ENCODE measurements at regions not wholly inside any gene's neighbourhood (a gene's known extent, or its start where the extent isn't known, plus 50 kb on each side); places are given as distances from the start of the nearest gene placed in this dataset.

DNA sequence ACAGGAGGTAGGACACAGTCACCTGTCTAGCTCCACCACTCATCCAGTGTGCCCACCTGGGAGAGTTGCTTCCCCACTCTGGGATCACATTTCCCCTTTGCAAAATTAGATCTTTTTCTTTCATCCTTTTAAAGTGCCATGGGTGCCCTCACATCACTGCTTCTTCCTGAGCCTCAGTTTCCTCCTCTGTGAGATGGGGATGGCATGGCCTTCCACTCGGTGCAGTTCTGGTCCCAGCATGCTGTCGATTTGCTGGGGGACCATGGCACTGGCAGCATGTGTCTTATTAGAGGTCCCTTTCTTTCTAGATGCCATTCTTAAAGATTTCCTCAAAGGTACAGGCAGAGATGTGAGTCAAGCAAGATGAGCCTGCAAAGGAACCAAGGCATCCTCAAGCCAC is 158.3 kb upstream of the ZMIZ1 start:
- H3K4me1 Mint-ChIP-seq (ENCODE audit: insufficient read depth, unreplicated experiment): no peaks in the 10 kb centered on the region
- H3K27me3 Mint-ChIP-seq (ENCODE audit: insufficient read depth, unreplicated experiment): peaks cover 25% of the 10 kb centered on the region
- no TSS peak for BruUV-seq (replicated peaks)
- H3K4me3 Mint-ChIP-seq (ENCODE audit: unreplicated experiment): no peak overlapping the region
- ChIA-PET CTCF (no interaction called here), POLR2A (no interaction called here)
- H3K27ac Mint-ChIP-seq (ENCODE audit: low read depth, unreplicated experiment): no peak overlapping the region
- DNase-seq (ENCODE audit: unreplicated experiment): no peak
- H3K9me3 Mint-ChIP-seq (ENCODE audit: unreplicated experiment): no peaks in the 10 kb centered on the region
- TF ChIP-seq, protein P1, sequence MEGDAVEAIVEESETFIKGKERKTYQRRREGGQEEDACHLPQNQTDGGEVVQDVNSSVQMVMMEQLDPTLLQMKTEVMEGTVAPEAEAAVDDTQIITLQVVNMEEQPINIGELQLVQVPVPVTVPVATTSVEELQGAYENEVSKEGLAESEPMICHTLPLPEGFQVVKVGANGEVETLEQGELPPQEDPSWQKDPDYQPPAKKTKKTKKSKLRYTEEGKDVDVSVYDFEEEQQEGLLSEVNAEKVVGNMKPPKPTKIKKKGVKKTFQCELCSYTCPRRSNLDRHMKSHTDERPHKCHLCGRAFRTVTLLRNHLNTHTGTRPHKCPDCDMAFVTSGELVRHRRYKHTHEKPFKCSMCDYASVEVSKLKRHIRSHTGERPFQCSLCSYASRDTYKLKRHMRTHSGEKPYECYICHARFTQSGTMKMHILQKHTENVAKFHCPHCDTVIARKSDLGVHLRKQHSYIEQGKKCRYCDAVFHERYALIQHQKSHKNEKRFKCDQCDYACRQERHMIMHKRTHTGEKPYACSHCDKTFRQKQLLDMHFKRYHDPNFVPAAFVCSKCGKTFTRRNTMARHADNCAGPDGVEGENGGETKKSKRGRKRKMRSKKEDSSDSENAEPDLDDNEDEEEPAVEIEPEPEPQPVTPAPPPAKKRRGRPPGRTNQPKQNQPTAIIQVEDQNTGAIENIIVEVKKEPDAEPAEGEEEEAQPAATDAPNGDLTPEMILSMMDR (IDR thresholded peaks at IDR 0.05; ENCODE audit: unreplicated experiment): no peak
- intact Hi-C loops (cut with micrococcal nuclease): no loop called here
- peaks cover 6% of the 10 kb centered on the region for H3K36me3 Mint-ChIP-seq (ENCODE audit: insufficient read depth, unreplicated experiment)

DNA sequence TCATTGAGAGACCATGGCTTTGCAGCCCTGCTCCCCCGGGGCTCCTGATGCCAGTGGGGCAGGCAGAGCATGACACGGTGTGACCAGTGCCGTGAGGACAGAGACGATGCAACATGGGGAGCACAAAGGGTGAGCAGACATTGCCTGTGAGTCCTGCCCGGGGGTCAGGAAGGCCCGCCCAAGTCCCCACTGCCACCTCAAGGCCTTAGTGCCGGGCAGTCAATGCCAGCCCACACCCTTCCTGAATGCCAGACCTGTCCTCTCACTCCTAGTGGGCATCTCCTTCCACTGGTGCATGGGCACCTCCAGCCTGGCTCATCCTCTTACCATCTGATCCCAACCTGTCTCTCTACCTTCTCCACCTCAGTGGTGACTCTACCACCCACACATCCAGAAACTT is 157.9 kb upstream of the ZMIZ1 start:
- TF ChIP-seq, protein P1 (IDR thresholded peaks at IDR 0.05; ENCODE audit: unreplicated experiment): no peak
- intact Hi-C loops (cut with micrococcal nuclease): no loop called here
- Mint-ChIP-seq H3K4me3 (ENCODE audit: unreplicated experiment) (no peak overlapping the region), H3K27ac (ENCODE audit: low read depth, unreplicated experiment) (no peak overlapping the region), H3K4me1 (ENCODE audit: insufficient read depth, unreplicated experiment) (no peaks in the 10 kb centered on the region), H3K9me3 (ENCODE audit: unreplicated experiment) (no peaks in the 10 kb centered on the region), H3K36me3 (ENCODE audit: insufficient read depth, unreplicated experiment) (peaks cover 6% of the 10 kb centered on the region), H3K27me3 (ENCODE audit: insufficient read depth, unreplicated experiment) (peaks cover 24% of the 10 kb centered on the region)
- BruUV-seq (replicated peaks): no TSS peak
- ChIA-PET POLR2A (no interaction called here), CTCF (no interaction called here)
- DNase-seq (ENCODE audit: unreplicated experiment): no peak

DNA sequence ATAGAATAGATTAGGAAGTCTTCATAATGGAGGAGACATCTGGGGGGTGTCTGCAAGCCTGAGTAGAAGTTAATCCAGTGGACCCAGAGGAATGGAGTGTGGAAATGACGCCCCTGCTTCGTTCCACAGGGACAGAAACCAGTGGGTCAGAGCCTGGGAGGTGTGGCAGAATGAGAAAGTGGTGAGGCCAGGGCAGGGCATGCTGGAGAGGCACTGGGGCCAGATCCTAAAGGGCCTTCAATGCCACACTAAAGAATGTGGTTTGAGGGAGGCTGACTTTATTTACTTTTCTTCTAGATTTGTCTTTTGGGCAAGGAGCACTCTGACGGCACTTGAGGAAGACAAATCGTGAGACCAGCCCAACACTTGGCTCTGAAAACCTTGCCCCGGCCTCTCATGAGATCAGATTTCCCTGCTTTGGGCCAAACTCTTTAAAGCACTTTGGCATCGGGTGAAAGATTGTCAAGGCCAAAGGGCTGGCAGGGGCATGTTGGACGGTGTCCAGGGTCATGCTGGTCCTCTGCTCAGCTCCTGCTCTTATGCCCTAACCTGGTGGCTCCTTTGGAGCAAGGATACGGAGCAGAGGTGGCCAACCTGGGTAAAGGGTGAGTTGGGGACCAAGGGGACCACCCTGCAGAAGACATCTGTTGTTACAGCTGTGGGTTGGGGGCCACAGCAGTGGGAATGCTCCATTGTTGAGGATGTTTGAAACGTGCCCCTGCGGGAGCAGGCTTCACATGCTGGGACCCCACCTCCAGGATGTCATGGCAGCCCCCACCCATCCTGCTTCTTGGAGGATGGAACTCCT is 157.0 kb upstream of the ZMIZ1 start:
- ChIA-PET POLR2A (no interaction called here), CTCF (no interaction called here)
- no TSS peak for BruUV-seq (replicated peaks)
- intact Hi-C loops (cut with micrococcal nuclease): no loop called here
- no peak for DNase-seq (ENCODE audit: unreplicated experiment)
- Mint-ChIP-seq H3K4me1 (ENCODE audit: insufficient read depth, unreplicated experiment) (no peaks in the 10 kb centered on the region), H3K36me3 (ENCODE audit: insufficient read depth, unreplicated experiment) (peaks cover 6% of the 10 kb centered on the region), H3K27me3 (ENCODE audit: insufficient read depth, unreplicated experiment) (peaks cover 24% of the 10 kb centered on the region), H3K4me3 (ENCODE audit: unreplicated experiment) (no peak overlapping the region), H3K27ac (ENCODE audit: low read depth, unreplicated experiment) (no peak overlapping the region), H3K9me3 (ENCODE audit: unreplicated experiment) (no peaks in the 10 kb centered on the region)
- TF ChIP-seq, protein P1 (IDR thresholded peaks at IDR 0.05; ENCODE audit: unreplicated experiment): no peak

DNA sequence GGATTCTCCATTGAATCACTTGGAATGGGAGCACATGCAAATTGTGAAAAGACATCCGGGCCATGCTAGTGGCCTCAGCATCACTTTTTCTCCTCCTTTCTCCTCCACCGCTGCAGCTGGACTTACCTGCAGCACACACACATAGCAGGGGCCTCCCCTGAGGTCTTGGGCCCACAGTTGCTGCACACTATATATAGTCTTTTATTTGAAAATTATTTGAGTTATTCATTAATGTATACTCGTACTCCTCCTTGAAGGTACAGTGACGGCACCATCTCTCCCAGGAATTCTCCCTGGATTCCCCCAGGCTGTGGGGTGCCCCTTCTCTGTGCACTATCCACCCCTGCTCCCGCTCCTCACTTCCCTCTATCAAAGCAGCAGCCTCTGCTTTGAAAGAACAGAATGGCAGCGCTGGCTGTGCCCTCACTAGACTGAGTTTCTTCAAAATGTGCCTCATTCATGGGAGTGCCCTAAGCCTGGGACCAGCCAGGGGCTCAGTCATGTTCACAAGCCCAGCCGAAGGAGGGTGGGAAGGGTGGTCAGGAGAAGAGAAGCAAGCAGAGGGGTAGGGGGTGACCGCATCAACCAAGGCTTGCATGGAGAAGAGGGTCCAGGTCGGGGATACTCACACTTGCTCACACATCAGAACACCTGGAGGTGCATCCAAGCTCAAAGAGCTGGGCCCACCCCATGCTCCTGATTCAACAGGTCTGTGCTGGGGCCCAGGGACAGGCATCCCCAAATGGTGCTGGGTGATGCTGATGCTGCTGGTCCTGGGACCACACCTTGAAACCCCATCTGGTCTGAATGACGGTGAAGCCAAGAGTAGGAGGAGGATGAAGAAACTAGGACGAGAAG is 156.2 kb upstream of the ZMIZ1 start:
- CTCF ChIA-PET: no interaction called here
- no peaks in the 10 kb centered on the region for H3K9me3 Mint-ChIP-seq (ENCODE audit: unreplicated experiment)

More for the DNA sequence above, 156.2 kb upstream of the ZMIZ1 start:
- Mint-ChIP-seq H3K27ac (ENCODE audit: low read depth, unreplicated experiment) (no peak overlapping the region), H3K4me3 (ENCODE audit: unreplicated experiment) (no peak overlapping the region), H3K4me1 (ENCODE audit: insufficient read depth, unreplicated experiment) (no peaks in the 10 kb centered on the region), H3K27me3 (ENCODE audit: insufficient read depth, unreplicated experiment) (peaks cover 15% of the 10 kb centered on the region), H3K36me3 (ENCODE audit: insufficient read depth, unreplicated experiment) (peaks cover 2% of the 10 kb centered on the region)
- DNase-seq (ENCODE audit: unreplicated experiment): no peak
- BruUV-seq (replicated peaks): no TSS peak
- intact Hi-C loops (cut with micrococcal nuclease): no loop called here
- POLR2A ChIA-PET: no interaction called here
- TF ChIP-seq, protein P1 (IDR thresholded peaks at IDR 0.05; ENCODE audit: unreplicated experiment): no peak

Data from MCF 10A (cell line).